Mucosa of gallbladder (tissue), 1 donor: ENCODE measurements at regions not wholly inside any gene's neighbourhood (a gene's known extent, or its start where the extent isn't known, plus 50 kb on each side); places are given as distances from the start of the nearest gene placed in this dataset.
"Not testable (repeated sequence)": the region's sequence is repeated elsewhere in the genome, so short reads cannot be mapped to it uniquely, and the experiment has no call there.

Experiments
- DNase-seq: peaks from one replicate; pipeline ENCODE4 v3.0.0-alpha.2; 2020; ENCODE audit warnings: low spot score
- donor health status: DM: no; HTN: no; CAD: no.

- DNase-seq, result no peak
Measured at GRCh38 chr13:33411312-33411711, 125.8 kb upstream of the STARD13 start.

- DNase-seq, result no peak
Measured at GRCh38 chr13:33415822-33416221, 130.3 kb upstream of the STARD13 start.

- not testable (repeated sequence) for DNase-seq
Measured at GRCh38 chr13:33418224-33418953, 132.8 kb upstream of the STARD13 start.

GRCh38 chr13:33420117-33420516 lies 134.6 kb upstream of the STARD13 start:
- DNase-seq, result not testable (repeated sequence)

- DNase-seq, result no peak
Measured at GRCh38 chr13:33426131-33426530, 140.6 kb upstream of the STARD13 start.

GRCh38 chr13:33433316-33433715 lies 147.8 kb upstream of the STARD13 start:
- no peak for DNase-seq

- no peak for DNase-seq
Measured at GRCh38 chr13:33434676-33435075, 149.1 kb upstream of the STARD13 start.

GRCh38 chr13:33435207-33435606 lies 149.7 kb upstream of the STARD13 start:
- DNase-seq, result no peak

GRCh38 chr13:33438918-33439317 lies 153.4 kb upstream of the STARD13 start:
- no peak for DNase-seq

- no peak for DNase-seq
Measured at GRCh38 chr13:33441015-33441414, 155.5 kb upstream of the STARD13 start.

- DNase-seq, result no peak
Measured at GRCh38 chr13:33445024-33445423, 159.5 kb upstream of the STARD13 start.

GRCh38 chr13:33445476-33445875 lies 159.9 kb upstream of the STARD13 start:
- DNase-seq, result no peak

GRCh38 chr13:33446821-33447725 lies 161.5 kb upstream of the STARD13 start:
- DNase-seq, result no peak

GRCh38 chr13:33448889-33449288 lies 163.3 kb upstream of the STARD13 start:
- no peak for DNase-seq

GRCh38 chr13:33450956-33451709 lies 165.6 kb upstream of the STARD13 start:
- DNase-seq, result no peak

- DNase-seq, result peak; percentile 44
Measured at GRCh38 chr13:33452873-33453517, 167.4 kb upstream of the STARD13 start.

- DNase-seq, result no peak
Measured at GRCh38 chr13:33453936-33454335, 168.4 kb upstream of the STARD13 start.

- no peak for DNase-seq
Measured at GRCh38 chr13:33454844-33455705, 169.5 kb upstream of the STARD13 start.

- DNase-seq, result no peak
Measured at GRCh38 chr13:33459702-33460101, 174.1 kb upstream of the STARD13 start.

- DNase-seq, result no peak
Measured at GRCh38 chr13:33462109-33462508, 176.6 kb upstream of the STARD13 start.

- no peak for DNase-seq
Measured at GRCh38 chr13:33464345-33464744, 178.8 kb upstream of the STARD13 start.
